ENCODE measurements at regions not wholly inside any gene's neighbourhood (a gene's known extent, or its start where the extent isn't known, plus 50 kb on each side); places are given as distances from the start of the nearest gene placed in this dataset.

DNA sequence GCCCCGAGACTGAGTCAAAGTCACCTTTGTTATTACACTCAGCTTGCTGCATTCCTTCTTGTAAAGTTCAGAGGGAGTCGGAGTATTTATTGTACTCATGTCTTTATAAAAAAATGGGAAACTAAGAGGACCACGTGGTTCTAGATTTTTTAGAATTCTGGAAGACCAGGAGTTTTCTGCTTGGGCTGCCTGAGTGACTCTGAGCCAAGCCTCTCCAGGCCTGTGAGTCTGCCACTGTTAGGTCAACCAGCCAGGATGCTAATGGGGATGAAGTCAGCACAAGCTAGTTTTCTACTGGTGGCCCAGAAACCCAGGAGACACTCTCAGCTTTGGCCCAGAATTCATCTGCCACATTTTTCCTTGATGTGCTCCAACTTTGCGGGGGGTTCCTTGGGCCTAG, 453.5 kb upstream of the SULF2 start:
- TF ChIP-seq, protein P1, sequence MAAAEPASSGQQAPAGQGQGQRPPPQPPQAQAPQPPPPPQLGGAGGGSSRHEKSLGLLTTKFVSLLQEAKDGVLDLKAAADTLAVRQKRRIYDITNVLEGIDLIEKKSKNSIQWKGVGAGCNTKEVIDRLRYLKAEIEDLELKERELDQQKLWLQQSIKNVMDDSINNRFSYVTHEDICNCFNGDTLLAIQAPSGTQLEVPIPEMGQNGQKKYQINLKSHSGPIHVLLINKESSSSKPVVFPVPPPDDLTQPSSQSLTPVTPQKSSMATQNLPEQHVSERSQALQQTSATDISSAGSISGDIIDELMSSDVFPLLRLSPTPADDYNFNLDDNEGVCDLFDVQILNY (CRISPR knock-in tag; IDR thresholded peaks at IDR 0.05): no peak
- TF ChIP-seq, protein P2, sequence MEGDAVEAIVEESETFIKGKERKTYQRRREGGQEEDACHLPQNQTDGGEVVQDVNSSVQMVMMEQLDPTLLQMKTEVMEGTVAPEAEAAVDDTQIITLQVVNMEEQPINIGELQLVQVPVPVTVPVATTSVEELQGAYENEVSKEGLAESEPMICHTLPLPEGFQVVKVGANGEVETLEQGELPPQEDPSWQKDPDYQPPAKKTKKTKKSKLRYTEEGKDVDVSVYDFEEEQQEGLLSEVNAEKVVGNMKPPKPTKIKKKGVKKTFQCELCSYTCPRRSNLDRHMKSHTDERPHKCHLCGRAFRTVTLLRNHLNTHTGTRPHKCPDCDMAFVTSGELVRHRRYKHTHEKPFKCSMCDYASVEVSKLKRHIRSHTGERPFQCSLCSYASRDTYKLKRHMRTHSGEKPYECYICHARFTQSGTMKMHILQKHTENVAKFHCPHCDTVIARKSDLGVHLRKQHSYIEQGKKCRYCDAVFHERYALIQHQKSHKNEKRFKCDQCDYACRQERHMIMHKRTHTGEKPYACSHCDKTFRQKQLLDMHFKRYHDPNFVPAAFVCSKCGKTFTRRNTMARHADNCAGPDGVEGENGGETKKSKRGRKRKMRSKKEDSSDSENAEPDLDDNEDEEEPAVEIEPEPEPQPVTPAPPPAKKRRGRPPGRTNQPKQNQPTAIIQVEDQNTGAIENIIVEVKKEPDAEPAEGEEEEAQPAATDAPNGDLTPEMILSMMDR (IDR thresholded peaks at IDR 0.05): no peak
- TF ChIP-seq, protein P3, sequence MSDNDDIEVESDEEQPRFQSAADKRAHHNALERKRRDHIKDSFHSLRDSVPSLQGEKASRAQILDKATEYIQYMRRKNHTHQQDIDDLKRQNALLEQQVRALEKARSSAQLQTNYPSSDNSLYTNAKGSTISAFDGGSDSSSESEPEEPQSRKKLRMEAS (CRISPR knock-in tag; IDR thresholded peaks at IDR 0.05): no peak
- TF ChIP-seq ESRRA (CRISPR knock-in tag; IDR thresholded peaks at IDR 0.05; ENCODE audit: borderline replicate concordance) (no peak), JUN (CRISPR knock-in tag; IDR thresholded peaks at IDR 0.05) (no peak), TEAD4 (CRISPR knock-in tag; IDR thresholded peaks at IDR 0.05) (no peak), HMGXB4 (CRISPR knock-in tag; IDR thresholded peaks at IDR 0.05) (no peak), TCF7 (CRISPR knock-in tag; IDR thresholded peaks at IDR 0.05; ENCODE audit: low read depth) (no peak), ZNF138 (CRISPR knock-in tag; conservative IDR thresholded peaks at IDR 0.05) (no peak), SP1 (CRISPR knock-in tag; conservative IDR thresholded peaks at IDR 0.05) (no peak), STAT6 (CRISPR knock-in tag; conservative IDR thresholded peaks at IDR 0.05; ENCODE audit: low read depth) (no peak), ZBTB43 (CRISPR knock-in tag; IDR thresholded peaks at IDR 0.05) (no peak)
- TF ChIP-seq, protein P4, sequence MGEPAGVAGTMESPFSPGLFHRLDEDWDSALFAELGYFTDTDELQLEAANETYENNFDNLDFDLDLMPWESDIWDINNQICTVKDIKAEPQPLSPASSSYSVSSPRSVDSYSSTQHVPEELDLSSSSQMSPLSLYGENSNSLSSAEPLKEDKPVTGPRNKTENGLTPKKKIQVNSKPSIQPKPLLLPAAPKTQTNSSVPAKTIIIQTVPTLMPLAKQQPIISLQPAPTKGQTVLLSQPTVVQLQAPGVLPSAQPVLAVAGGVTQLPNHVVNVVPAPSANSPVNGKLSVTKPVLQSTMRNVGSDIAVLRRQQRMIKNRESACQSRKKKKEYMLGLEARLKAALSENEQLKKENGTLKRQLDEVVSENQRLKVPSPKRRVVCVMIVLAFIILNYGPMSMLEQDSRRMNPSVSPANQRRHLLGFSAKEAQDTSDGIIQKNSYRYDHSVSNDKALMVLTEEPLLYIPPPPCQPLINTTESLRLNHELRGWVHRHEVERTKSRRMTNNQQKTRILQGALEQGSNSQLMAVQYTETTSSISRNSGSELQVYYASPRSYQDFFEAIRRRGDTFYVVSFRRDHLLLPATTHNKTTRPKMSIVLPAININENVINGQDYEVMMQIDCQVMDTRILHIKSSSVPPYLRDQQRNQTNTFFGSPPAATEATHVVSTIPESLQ (CRISPR knock-in tag; IDR thresholded peaks at IDR 0.05): no peak
